GM13976 (cell line): ENCODE measurements at regions not wholly inside any gene's neighbourhood (a gene's known extent, or its start where the extent isn't known, plus 50 kb on each side); places are given as distances from the start of the nearest gene placed in this dataset.

Experiments
- DNase-seq: peaks from one replicate; pipeline ENCODE4 v3.0.0; 2012; ENCODE audit warnings: low spot score
- CTCF ChIP-seq: IDR thresholded peaks from 2 replicates; pipeline ENCODE4 v1.5.1; 2012; ENCODE audit warnings: borderline replicate concordance, mild to moderate bottlenecking; ENCODE audit not compliant: insufficient read depth; ENCODE audit errors: extremely low read depth, missing control alignments, control extremely low read depth
- in situ Hi-C: fragments of 300-500 bp; cut with MboI; formaldehyde crosslinking; loops from one replicate; pipeline ENCODE4 v1.12.0; 2022; ENCODE audit warnings: low sequenced_read_pairs, mixed read lengths, inconsistent platforms; ENCODE audit not compliant: unreplicated experiment

DNA sequence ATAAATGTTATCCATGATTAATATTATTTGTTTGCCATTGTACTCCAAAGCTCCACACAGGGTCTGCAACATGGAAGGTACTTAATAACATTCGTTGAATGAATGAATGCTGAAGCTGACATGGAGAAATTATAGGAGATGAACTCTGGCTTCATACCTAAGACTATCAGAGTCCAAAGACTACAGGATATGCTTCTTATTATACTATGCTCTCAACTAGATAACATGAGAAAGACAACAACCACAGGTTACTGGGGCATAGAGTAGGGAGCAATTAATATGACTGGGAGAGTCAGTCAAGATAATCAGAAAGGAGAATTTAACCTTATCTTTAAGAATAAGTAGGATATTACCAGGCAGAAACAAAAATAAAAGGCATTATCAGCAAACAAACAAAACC lies 236.3 kb upstream of the SOX5 start:
- TF ChIP-seq CTCF, result no peak
- in situ Hi-C loops, result no loop called here
- DNase-seq, result no peak

DNA sequence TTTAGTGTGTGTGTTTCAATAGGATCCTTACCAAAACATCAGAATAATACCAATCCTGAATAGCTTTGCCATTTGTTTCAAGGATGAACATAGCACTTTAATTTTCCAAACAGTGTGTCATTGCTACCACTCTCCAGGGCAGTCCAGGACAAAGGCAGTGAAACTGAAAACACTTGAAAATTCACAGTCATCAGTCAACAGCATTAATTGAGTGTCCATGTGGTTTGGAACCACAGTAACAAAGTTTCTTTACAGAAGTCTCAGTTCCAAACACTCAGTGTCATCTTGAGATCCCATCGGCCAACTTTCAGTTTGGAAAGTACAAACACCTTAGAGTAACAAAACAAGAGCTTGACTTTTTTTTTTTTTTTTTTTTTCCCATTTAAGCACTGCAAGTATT lies 228.4 kb upstream of the SOX5 start:
- TF ChIP-seq CTCF, result no peak
- in situ Hi-C loops, result no loop called here
- DNase-seq, result no peak

GRCh38 chr12:24175929-24176328 lies 226.5 kb upstream of the SOX5 start:
- no peak for TF ChIP-seq CTCF
- no peak for DNase-seq
- in situ Hi-C loops, result no loop called here

DNA sequence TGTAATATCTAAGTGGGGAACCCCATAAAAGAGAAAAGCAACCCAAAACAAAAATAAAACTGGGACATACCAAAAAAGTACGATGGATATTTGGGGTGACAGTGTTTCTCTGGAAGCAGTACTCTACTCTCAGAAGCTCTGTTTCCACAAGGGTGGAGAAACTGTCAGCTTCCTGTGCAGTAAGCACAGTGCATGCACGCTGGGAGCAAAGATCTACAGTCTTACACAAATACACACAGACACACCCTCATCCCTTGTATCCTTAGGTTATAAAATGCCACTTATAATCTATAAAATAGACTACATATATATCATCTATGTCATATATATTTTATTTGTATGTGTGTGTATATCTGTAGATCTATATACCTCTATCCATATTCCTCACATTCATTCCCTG lies 225.8 kb upstream of the SOX5 start:
- in situ Hi-C loops, result no loop called here
- TF ChIP-seq CTCF, result no peak
- DNase-seq, result no peak

DNA sequence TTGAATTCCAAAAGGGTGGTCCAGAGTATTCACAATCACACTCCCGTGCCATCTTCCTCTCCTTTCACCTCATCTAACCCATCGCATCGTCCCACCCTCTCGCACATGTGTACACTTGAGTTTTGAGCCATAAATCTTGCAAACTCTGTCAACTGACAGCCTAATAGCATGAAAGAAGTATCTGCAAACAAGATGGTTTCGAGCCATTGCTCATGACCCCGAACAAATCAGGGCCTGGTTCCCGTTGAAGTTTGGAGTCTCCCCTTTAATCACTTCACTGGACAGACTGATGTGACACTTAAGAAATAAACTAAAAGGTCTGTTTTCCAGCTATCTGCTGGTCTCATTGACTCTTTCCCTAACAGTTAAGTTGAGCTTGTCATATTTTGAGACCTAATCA lies 223.6 kb upstream of the SOX5 start:
- in situ Hi-C loops, result no loop called here
- no peak for DNase-seq
- TF ChIP-seq CTCF, result no peak

DNA sequence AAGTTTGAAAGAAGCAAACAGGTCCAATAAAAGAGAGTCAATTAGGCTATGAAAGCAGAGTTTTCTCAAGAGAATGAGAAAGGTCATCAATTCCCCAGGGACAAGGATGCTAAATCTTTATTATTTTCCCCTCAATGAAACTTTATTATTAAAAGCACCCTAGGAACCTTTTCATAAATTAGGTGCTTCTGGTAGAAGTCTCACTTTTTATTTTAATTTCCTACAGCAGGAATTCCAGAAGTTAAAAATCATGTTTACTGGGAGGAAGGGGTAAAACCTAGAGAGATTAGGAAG lies 223.2 kb upstream of the SOX5 start:
- in situ Hi-C loops, result no loop called here
- TF ChIP-seq CTCF, result no peak
- DNase-seq, result no peak
